ENCODE measurements at regions not wholly inside any gene's neighbourhood (a gene's known extent, or its start where the extent isn't known, plus 50 kb on each side); places are given as distances from the start of the nearest gene placed in this dataset.

GRCh38 chr2:45209875-45210274 is 200.6 kb upstream of the SIX2 start:
- no peak for DNase-seq

DNA sequence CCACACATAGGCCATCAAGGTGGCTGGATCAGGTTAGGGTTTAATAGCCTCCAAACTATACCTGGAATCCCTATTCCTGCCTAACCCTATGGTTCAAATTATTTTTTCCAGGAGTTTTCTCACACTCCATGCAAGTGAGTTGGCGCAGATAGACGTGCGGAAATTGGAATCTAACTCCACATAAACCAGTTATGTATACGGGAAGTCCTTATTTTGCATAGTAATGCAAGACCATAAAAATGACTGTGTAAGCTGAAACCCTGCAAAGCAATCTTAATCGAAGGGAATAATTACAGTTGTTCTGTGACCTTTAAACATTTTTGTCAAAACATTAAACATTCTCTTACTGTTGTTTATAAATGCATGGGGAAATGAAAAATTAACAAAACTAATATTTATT is 200.1 kb upstream of the SIX2 start:
- no peak for DNase-seq

DNA sequence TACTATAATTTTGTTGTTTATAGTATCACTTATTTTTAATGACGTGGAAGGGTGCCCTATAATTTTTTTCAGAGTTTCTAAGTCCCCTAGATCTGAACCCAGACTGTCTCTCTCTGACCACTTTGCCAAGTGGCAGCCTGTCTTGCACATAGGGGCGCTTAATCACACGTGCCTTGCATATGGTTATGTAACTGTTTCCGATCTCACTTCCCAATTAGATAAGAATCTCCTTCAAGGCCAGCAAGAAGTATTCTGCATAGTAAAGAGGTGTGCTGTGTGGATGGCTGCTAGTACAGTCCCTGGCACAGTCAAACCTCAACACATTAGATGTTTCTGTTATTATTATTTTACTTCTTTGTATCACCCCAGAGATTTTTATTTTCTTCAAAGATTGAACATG is 197.8 kb upstream of the SIX2 start:
- DNase-seq: no peak

GRCh38 chr2:45205985-45206384 is 196.7 kb upstream of the SIX2 start:
- no peak for DNase-seq

- no peak for DNase-seq
Observed at GRCh38 chr2:45205480-45205879, 196.2 kb upstream of the SIX2 start.

DNA sequence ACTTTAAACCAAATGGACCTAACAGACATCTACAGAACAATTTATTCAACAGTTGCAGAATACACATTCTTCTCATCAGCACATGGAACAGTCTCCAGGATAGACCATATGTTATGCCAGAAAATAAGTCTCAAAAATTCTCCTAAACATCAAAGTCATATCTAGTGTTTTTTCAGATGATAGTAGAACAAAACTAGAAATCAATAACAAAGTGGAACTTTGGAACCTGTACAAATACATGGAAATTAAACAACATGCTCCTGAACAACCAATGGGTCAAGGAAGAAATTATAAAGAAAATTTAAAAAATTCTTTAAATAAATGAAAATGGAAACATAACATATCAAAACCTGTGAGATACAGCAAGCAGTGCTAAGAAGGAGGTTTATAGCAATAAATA is 194.1 kb upstream of the SIX2 start:
- no peak for DNase-seq

GRCh38 chr2:45199973-45200372 is 190.7 kb upstream of the SIX2 start:
- DNase-seq: no peak

- no peak for DNase-seq
Observed at GRCh38 chr2:45195916-45196315, 186.7 kb upstream of the SIX2 start.

GRCh38 chr2:45194596-45194995 is 185.3 kb upstream of the SIX2 start:
- DNase-seq: no peak

- no peak for DNase-seq
Observed at GRCh38 chr2:45193581-45193980, 184.3 kb upstream of the SIX2 start.

- DNase-seq: no peak
Observed at GRCh38 chr2:45192991-45193390, 183.7 kb upstream of the SIX2 start.

- no peak for DNase-seq
Observed at GRCh38 chr2:45192481-45192880, 183.2 kb upstream of the SIX2 start.

GRCh38 chr2:45191976-45192375 is 182.7 kb upstream of the SIX2 start:
- no peak for DNase-seq

GRCh38 chr2:45191146-45191863 is 182.1 kb upstream of the SIX2 start:
- no peak for DNase-seq

DNA sequence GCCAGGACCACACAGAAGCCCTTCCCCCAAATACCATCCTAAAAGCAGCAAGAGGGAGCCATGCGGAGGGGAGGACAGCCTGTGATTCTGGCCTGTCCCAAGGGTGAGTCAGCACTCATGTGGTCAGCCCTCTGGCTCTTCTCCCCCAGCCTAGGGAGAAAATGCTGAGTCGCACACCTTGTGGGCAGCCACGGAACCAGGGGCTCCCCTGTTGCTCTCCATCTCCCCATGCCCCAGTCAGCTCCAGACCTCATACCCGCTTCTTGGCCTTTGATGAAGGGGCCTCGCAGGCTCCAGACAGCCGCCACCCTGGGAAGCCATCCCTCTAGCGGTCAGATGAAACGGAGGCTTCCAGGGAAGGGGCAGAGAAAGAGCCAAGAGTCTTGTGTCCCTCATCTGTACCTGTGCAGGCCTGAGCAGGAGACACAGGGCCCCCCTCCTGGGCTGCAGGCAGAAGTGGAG is 181.3 kb upstream of the SIX2 start:
- DNase-seq: no peak

DNA sequence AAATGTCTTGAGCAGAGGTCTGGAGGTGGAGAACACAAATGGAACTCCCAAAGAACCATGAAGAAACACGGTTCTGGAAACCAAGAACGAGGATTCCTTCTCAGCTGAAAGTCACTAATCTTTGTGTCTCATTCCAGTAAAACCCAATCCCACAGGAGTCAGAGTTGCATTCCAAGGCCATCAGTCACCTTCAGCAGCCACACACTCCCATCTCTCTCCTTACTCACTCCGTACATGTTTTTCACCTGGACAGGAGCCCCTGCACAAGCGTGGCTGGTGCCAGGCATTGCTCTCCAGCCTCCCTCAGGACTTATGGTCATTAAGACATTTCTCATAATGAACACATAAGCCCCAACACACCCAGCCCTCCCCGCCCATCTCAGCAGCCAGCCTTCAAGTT is 175.4 kb upstream of the SIX2 start:
- DNase-seq: no peak

GRCh38 chr2:45182667-45183295 is 173.5 kb upstream of the SIX2 start:
- no peak for DNase-seq

GRCh38 chr2:45180779-45181178 is 171.5 kb upstream of the SIX2 start:
- DNase-seq: no peak

DNA sequence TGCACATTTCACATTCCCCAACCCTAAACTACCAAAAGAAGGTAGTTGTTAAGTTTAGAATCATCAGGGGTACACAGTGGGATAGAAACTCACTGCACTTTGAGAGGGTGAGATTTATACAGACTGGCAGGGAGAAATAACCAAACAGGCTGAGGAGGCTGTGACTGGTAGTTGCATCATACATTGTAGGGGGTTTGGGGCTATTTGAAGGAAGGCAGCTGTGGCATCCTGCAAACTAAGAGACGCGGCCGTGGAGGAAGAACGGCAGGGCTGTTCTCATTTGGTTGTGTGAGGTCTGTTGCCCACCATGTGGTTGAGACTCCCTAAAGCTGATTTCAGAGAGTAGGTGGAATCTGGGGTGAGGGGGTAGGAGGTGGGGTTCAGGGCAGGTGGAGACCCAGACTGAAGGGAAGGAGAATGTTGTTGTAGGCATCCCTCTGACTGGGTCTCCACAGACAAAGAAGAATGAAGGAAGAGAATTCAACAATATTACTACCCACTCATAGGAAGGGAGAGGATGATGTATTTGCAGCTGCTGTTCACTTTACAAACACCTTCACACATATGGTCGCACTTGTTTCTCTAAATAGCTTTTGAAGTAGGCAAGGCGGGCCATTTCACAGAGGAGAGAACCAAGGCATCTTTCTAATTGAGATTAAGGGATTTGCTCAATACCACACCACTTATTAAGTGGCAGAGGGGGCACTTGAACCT is 170.9 kb upstream of the SIX2 start:
- no peak for DNase-seq

DNA sequence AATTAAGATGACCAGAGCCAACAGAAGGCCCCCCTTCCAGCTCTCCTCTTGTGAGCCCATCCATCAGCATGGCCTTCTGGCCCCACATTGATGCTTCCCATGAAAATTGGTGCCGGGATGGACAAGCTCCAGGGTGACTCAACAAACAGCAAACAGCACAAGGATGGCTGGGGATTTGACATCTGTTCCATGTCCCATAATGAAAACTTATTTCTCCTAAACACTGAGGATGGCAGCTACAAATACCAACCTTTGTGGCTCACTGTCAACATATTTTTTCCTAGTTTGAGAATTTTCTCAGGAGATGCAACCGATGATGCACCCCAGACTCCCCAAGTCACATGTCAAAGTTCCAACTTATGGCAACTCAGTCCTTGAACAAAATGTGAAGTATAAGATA is 169.6 kb upstream of the SIX2 start:
- no peak for DNase-seq

- DNase-seq: no peak
Observed at GRCh38 chr2:45178359-45178758, 169.1 kb upstream of the SIX2 start.

- DNase-seq: no peak
Observed at GRCh38 chr2:45177870-45178269, 168.6 kb upstream of the SIX2 start.

- DNase-seq: no peak
Observed at GRCh38 chr2:45176390-45176789, 167.1 kb upstream of the SIX2 start.

DNA sequence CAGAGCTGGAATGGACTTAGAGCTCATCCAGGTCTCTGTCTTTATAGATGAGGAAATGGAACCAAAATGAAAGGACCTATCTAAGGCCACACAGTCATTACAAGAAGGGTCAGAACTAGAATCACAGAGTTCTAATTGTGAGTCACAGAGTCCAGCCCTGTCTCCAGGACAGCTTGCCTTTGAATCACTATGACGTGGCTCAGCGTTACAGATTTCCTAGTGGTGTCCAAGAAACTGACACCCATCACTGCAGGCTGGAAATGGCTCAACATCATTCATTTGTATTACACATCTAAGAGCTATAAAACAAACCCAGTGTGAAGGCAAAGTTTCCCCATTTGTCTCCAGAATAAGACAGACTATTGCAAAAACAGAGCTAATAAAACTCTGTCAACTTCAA is 164.3 kb upstream of the SIX2 start:
- no peak for DNase-seq

All from SHP77 treated with DMSO at 0.1 percent for 48 hours (cell line).